GM12864 (cell line): ENCODE measurements at regions not wholly inside any gene's neighbourhood (a gene's known extent, or its start where the extent isn't known, plus 50 kb on each side); places are given as distances from the start of the nearest gene placed in this dataset.

ENCODE experiments used
- DNase-seq: peaks from one replicate; pipeline ENCODE4 v3.0.0-alpha.2; 2011; ENCODE audit warnings: low read depth
- H3K4me3 ChIP-seq: 2 replicates; pipeline ENCODE4 v1.5.1; 2011; ENCODE audit warnings: mild to moderate bottlenecking, low read depth, low read length, control low read depth
- CTCF ChIP-seq: IDR thresholded peaks from 2 replicates; pipeline ENCODE4 v1.5.1; 2011; ENCODE audit warnings: low read depth, mild to moderate bottlenecking, moderate library complexity, low read length, control low read depth, inconsistent platforms; ENCODE audit errors: missing control alignments

GRCh38 chr14:43183916-43184315 is 1323.2 kb downstream of the FSCB start:
- H3K4me3 ChIP-seq = no peak overlapping the region
- DNase-seq = no peak
- no peak for TF ChIP-seq CTCF

GRCh38 chr14:43175896-43176295 is 1331.2 kb downstream of the FSCB start:
- DNase-seq = no peak
- H3K4me3 ChIP-seq = no peak overlapping the region
- no peak for TF ChIP-seq CTCF

DNA sequence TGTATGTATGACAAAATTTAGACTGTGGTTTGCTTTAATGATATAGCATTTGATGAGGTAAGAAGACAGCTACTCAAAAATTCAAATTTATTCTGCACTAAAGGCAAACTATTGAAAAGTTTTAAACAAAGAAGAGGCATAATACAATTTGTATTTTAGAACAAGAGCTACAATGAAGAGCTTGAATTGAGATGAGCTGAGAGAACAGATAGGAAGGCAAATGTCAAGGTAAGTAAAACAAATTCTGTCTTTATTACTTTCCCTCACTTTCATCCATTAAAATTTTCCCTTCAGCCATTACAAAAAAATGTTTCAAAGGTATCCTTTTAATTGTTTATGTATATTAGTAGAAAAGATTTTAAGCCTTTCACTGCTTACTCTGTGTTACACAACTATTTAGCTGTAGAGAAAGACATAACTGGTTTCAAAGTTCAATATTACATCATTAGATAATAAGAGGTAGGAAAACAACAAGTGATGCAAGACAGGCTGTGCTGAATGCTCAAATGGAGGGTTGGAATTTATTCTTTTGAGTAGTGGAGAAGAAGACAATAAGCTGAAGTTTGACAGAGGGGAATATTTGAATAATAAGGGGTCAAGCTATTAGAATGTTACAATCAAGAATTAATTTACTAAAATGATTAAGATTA is 1334.1 kb downstream of the FSCB start:
- no peak overlapping the region for H3K4me3 ChIP-seq
- DNase-seq = no peak
- no peak for TF ChIP-seq CTCF

GRCh38 chr14:43169722-43170121 is 1337.4 kb downstream of the FSCB start:
- DNase-seq = no peak
- TF ChIP-seq CTCF = no peak
- H3K4me3 ChIP-seq = no peak overlapping the region

DNA sequence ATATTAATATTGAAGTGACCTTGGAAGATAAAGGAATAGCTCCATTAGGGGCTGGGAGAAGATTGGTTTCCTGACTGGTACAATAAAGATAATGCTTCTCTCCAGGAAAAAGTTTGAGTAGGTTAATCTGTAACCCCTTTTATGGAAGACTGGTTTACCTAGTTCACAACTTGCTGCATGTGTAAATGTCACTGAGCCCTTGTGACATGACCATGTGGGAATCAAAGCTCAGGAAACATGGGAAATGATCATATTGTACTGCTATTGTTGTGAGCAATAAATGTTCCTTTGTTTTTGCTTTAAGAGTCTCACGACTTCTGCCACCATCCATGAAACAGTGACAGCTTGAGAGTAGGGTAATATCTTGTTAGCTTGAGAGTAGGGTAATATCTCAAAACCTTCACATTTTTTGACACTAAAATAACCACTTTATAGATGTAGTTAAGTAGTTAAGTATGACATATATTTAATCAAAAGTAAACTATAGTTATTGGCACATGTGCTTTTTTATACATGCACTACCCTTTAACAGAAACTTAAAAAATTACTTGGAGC is 1338.6 kb downstream of the FSCB start:
- no peak for TF ChIP-seq CTCF
- no peak for DNase-seq
- no peak overlapping the region for H3K4me3 ChIP-seq

GRCh38 chr14:43166163-43166562 is 1340.9 kb downstream of the FSCB start:
- TF ChIP-seq CTCF = no peak
- no peak for DNase-seq

DNA sequence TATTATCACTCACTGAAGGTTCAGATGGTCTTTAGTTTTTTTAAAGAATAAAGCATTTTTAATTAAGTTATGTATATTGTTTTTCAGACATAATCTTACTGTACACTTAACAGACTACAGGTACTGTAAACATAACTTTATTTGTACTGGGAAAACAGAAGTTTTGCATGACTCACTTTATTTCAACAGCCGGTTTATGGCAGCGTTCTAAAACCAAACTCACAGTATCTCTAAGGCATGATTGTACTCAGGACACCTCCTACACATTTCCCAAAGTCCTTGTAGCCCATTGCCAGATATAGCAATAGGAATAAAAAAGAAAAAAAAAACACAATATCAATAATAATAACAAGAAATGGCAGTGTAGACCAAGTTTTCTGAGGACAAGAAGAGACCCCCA is 1341.4 kb downstream of the FSCB start:
- DNase-seq = no peak
- H3K4me3 ChIP-seq = no peak overlapping the region
- no peak for TF ChIP-seq CTCF

More at GRCh38 chr14:43166163-43166562, 1340.9 kb downstream of the FSCB start:
- no peak overlapping the region for H3K4me3 ChIP-seq
